GM18867 (cell line): ENCODE measurements at regions not wholly inside any gene's neighbourhood (a gene's known extent, or its start where the extent isn't known, plus 50 kb on each side); places are given as distances from the start of the nearest gene placed in this dataset.
A peak's percentile ranks its signal among the peaks of the same experiment; 100 is the strongest.
"Not testable (repeated sequence)": the region's sequence is repeated elsewhere in the genome, so short reads cannot be mapped to it uniquely, and the experiment has no call there.

Experiments
- ATAC-seq: cut with Tn5 transposase; IDR thresholded peaks from one replicate; pipeline ENCODE4 v1.9.1; 2021; ENCODE audit warnings: mild to moderate bottlenecking, moderate library complexity; ENCODE audit not compliant: unreplicated experiment

DNA sequence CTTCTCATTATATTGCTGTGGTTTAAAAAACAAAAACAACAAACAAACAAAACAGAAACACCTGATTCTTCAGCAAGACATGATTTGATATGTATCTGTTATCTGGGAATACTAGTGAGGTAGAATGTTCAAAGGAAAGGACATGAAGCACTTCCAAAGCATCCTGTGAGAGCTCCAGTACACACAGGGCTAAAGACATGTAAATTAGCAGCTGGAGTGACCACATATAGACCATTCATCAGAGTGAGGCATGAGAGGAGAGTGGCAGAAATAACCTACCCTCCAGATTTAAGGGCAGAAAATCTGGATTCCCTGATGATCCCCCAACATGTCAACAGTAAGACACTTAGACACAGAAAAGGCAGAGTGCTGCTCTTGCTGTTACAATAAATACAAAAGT, 260.5 kb upstream of the CHRM3 start:
- ATAC-seq: no peak

DNA sequence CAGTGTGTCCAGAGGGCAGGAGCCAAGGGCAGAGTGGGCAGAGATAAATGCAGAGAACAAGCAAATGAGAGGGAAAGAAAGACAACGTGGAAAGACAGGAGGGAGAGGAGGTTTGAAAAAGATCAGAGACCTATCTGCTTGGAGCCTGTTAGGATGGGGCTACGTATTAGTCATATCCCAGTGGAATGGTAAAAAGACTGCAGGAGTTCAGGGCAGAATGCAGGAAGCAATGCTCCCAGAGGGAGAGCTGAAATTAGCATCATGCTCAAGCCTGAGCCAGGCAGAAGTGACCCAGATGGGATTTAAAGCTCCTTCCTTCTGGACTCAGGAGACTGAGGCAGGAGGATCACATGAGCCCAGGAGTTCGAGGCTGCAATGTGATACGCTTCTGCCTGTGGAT, 261.3 kb upstream of the CHRM3 start:
- ATAC-seq: no peak

DNA sequence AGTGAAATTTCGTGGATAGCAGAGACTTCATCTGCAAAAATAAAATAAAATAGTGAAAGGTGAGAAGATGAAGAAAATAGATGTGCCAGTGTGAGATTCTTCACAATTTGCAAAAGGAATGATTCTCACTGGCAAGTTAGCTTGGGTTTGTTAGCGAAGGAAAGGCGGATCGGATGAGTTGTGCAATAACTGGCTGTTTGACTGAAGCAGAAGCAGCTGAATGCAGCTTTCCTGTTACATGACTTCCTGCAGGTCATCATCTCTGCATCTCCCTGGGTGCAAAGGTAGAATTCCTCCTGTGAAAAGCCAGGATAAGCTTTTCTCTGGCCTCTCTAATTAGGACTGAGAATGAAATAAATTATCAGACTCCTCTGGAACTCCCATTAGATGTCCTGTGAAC, 263.1 kb upstream of the CHRM3 start:
- ATAC-seq: no peak

DNA sequence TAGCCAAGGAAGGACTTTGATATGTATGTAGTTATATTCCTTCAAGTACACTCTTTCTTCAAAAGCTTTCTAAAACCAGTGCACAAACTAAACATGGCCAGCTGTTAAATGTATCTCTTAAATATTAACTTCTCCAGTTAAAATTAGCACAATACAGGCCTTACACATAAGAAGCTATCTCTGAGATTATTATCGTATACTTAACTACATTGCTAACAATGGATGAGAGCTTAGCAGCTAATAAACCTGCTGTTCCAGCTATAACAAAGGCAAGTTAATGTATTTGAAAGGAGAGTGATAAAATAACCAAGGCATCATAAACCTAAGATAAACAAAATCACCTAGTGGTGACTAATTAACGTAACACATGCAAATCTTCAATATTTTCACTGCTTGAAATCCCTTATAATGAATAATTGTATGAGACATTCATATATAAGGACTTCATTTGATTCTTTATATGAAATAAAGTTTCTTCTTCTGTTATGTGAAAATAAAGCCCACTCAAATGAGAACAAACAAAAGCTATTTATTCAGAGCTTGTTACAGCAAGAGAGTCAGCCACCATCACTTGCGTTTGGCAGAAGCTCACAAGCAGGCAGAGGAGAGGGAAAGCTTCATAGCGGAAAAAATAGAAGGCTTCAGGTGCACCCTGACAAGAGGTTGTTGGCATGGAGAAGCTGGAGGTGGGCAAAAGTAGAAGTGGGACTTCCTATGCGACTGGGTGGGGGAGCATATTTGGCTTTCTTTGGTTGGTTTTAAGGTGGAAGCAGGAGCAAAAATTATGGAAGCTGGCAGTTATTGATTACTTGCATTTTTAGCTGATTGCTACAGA, 274.1 kb upstream of the CHRM3 start:
- no peak for ATAC-seq

DNA sequence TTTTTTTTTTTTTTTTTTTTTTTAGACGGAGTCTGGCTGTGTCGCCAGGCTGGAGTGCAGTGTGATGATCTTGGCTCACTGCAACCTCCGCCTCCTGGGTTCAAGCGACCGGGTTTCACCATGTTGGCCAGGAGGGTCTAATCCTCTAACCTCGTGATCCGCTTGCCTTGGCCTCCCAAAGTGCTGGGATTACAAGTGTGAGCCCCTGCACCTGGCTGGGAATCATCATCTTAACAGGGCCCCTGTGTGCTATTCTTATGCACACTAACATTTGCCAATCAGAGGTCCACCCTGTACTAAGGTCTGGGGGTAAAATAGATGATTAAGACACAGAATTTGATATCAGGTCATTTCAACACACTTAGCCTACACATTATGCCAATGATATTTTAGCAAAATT, 278.7 kb upstream of the CHRM3 start:
- no peak for ATAC-seq

DNA sequence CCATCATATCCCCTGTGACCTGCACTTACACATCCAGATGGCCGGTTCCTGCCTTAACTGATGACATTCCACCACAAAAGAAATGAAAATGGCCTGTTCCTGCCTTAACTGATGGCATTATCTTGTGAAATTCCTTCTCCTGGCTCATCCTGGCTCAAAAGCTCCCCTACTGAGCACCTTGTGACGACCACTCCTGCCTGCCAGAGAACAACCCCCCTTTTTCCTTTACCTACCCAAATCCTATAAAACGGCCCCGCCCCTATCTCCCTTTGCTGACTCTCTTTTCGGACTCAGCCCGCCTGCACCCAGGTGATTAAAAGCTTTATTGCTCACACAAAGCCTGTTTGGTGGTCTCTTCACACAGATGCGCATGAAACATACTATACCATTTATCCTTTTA, 279.7 kb upstream of the CHRM3 start:
- not testable (repeated sequence) for ATAC-seq

DNA sequence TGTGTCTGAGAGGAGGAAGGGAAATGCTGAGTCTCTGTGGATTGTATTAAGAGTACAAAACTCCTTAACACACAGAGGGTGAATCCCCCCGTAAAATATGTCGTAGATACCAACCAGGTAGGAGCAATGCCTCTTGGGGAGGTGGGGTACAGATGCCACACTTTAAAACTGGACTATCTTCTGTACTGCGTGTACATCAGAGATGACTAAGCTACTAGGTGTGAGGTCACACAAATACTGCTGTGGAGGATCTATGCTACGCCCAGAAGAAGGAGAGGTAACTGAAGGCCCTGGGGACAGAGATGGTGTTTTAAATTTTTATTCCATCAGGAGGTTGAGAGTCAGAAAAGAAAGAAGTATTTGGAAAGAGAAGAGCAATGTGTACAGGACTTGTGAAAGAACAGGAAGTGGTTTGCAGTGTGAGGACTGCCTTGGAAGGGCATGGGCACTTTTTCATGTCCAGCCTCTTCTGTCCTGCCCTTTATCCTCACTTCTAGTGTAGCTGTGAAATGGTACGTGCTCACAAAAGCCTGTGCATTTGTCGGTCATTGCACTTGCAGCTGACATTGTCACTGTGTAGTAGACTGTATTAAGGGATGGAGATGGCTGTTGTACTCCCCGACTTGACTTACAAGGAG, 287.8 kb upstream of the CHRM3 start:
- ATAC-seq: no peak

DNA sequence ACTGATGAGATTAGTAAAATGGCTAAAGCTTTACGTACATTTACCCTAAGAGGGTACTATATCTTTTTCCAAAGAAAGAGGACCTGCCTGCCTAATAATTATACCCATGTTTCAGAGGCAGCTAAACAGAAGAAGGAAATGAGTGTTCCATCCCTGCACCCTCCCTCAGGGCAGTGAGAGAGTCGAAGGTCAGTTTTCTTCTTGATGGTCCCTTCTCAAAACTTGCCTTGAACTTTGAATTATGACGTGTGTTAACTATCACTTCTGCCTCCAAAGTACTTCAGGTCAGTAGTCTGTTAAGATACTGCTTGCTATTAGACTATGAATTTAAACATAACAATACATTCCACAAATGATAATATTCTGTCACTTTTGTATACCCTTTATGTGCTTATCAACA, 294.8 kb upstream of the CHRM3 start:
- ATAC-seq: no peak

DNA sequence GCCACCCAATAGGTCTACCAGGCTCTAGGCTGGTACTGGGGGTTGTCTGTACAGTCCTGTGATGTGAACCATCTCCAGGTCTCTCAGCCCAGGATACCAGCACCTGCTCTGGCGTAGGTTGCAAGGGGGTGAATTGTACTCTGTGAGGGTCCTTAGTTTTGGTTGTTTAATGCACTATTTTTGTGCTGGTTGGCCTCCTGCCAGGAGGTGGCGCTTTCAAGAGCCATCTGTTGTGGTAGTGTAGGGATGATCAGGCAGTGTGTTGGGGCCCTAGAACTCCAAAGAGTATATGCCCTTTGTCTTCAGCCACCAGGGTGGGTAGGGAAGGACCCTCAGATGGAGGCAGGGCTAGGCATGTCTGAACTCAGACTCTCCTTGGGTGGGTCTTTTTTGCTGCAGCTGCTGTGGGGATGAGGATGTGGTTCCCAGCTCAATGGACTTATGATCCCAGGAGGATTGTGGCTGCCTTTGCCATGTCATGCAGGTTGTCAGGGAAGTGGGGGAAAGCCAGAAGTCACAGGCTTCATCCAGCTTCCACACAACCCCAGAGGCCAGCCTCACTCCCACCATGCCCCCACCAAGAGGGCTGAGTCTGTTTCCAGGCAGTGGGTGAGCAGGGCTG, 301.8 kb upstream of the CHRM3 start:
- no peak for ATAC-seq

DNA sequence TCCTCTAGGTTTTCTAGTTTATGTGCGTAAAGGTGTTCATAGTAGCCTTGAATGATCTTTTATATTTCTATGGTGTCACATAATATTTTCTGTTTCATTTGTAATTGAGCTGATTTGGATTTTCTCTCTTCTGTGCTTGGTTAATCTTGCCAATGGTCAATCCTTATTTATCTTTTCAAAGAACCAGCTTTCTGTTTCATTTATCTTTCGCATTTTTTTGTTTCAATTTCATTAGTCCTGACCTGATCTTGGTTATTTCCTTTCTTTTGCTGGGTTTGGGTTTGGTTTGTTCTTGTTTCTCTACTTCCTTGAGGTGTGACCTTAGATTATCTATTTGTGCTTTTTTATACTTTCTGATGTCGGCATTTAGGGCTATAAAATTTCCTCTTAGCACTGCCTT, 304.4 kb upstream of the CHRM3 start:
- ATAC-seq: not testable (repeated sequence)

DNA sequence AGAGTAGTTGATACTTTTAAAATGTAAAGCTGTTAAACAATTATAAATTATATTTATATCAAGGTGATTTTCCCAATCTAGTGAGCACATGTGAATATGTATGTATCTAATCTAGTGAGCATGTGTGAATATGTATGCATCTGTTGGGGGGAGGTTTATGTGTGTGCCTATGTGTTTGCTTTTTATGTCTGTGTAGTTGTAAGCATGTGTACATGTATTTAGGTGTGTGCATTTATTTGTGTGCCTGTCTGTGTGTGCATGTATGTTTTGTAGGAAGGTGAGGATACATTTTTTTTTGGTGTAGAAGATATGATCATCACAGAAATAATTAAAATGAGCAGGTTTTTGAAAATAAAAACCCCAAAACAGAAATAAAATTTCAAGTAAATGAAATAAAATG, 318.9 kb upstream of the CHRM3 start:
- no peak for ATAC-seq

DNA sequence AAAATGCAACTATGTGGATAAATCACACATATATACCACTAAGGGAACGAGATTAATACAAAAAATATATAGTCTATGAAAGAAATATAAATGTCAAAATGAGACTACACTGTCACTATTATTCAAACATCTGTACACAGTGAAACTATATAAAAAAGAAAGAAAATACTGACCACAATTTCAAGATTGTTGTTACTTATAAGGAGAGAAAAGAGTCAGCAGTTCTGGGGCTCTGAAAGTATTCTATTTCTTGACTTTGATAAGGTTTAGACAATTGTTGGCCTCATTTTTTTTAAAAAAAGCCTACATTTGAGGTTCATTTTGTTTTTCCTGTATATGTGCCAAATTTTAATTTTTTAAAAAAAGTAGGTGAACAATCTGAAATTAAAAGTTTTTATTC, 319.3 kb upstream of the CHRM3 start:
- no peak for ATAC-seq

DNA sequence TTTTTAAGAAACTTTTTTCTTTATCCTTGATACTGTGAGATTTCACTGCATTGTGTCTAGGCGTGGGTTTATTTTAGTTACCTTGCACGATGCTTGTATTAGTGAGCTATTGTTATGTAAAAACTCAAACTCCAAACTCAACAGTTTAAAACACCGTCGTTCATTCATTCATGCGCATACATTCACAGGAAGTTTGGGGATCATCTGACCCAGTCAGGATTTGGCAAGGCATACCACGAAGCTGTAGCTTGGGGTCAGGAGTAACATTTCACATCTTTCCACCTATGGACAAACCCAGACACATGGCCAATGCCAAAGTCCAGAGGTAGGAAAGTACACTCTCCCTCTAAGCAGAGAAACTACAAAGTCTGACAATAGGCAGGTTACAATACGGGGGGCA, 324.6 kb upstream of the CHRM3 start:
- ATAC-seq: no peak

DNA sequence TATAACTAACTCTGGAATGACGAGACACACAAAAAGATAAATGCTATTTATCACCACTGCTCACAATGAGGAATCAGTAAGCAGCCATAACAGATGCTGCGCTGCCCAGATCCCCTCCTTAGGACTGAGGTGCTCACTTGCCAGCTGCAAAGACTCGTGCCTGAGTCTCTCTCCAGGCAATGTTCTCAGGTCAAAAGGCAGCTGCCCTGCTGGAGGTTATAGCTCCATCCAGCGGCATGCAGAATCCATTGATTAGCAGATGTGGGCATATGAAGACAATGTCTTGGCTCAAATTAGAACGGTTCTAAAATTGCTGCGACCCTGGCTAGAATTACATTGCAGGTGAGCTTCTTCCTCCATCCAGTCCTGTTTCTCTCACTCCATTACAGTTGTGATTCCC, 328.2 kb upstream of the CHRM3 start:
- ATAC-seq: no peak

DNA sequence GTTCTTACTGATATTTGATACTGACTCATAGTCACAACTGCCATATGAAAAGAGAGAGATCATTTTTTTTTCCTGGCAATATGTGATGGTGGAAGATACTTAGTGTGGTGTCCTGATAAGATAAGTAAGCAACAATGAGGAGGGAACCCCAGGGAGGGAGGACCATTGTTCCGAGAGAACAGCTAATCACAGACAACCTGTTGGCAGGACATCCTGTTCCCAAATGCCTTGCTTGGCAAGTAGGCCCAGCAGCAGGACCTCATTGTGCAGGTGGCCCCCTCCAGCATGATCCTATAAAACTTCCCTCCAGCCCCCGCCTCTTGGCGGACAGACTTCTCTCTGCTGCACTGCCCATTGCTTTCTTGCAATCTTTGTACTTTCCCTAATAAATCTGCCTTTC, 329.4 kb upstream of the CHRM3 start:
- no peak for ATAC-seq

DNA sequence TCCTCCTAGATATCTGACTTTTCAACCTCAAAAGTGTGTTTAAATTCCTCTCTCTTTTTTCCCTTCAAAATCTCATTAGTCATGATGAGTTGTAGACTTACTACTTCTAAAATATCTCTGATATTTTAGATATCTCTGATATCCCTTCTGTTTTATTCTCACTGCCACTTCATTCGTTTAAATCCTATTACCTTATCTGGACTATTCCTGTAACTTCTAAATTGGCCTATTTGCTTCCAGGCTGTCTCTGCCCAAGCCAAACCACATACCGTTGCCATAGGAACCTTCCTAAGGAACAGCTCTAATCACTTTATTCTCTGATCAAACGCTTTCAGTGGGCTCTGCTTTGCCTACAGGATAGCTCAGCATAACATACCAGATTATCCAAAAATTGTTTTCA, 333.1 kb upstream of the CHRM3 start:
- no peak for ATAC-seq

DNA sequence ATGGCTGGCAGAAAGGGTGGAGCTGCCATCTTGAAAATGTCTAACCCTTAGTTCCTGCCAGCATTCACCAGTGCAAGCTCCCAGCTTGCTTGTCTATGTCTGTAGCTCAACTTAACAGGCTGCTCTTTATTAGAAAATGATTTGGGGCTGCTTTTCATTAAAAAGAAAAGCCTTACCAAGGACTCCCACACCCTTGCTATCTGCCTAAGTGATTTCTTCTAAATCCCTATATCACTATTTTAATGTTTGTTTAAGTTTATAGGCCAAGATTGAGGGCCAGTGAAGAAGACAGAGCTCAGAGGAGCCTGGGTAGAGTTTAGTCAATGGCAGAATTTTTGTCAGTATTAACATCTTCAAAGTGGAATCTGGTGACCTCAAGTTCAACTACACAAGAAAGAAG, 336.8 kb upstream of the CHRM3 start:
- ATAC-seq: no peak

DNA sequence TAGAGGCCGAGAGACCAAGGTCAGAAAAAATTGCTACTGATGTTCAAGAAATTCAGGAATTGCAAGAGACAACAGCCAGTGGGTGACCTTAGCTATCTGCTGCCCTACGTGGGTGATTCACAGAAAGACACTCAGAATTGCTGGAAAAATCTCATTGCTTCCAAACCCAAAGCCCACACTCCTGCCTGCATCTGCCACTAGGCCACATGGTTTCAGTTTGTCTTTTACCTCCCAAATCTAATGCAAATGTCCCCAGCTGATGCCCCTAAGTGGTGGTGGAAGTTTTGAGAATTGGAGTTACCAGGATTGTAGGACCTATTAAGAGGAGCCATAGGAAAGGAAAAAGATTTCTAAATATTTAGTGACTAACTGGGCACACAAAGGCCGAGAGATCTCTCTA, 341.5 kb upstream of the CHRM3 start:
- no peak for ATAC-seq

DNA sequence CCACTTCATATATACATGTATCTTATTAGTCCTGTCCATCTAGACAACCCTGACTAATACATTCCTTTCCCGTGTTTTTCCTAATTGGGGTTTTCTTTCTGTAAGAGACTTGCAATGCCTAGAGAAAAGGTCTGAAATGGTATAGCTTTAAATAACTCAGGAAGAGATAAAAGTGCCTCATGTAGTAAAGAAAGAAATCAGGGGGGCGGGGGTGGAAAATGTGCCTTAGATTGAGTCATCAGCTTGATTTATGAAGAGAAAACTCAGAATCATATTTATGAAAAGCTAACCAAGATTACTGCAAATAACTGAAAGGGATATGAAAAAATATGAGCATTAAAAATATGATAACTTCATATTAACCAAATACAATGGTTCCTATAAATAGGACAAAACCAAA, 345.8 kb upstream of the CHRM3 start:
- no peak for ATAC-seq

DNA sequence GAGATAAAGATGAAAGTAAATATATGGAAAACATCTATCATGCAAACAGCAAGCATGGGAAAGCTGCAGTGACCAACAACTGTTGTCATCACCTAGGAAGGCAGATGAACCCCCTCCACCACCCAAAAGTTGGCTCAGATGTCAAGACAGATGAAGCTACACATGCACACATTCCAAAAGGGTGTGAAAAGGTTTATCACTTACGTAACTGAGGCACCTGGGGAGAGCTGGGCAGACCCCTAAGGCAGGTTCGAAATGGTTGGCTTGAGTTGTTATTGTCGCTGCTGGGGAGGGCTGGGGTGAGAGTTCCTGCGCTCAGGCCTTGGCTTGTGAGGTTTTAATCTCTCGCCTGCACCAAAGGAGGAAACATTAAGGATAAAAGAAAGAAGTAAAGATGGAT, 355.1 kb upstream of the CHRM3 start:
- ATAC-seq: no peak

DNA sequence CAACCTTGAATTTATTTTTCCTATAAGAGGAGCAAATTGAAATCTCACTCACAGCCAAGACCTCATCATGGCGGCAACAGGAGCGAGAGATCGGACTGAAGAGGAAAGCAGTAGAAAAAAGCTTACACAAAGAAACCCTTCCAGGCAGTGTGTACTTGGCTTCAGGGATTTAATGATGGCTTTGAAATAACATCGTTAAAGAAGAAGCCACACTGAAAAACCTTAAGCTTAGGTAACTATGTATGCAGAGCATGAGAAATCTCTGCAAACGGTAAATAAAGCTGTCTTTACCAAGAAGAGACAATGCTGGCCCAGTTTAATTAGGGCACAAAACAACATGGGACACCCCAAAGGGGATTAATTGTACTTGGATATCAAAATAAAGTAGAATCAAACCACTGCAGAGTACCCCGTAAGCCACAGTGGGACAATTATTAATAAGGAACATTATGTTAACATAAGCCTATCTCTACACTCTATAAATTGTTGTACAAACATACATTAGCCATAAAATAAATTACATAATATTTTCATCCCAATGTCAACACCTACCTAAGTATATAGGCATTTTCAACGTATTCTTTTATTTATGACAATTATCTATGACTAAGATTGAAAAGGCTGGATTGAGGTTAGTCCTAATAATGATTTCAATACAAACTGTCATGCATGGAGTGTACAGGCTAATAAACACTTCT, 360.2 kb upstream of the CHRM3 start:
- ATAC-seq: no peak

DNA sequence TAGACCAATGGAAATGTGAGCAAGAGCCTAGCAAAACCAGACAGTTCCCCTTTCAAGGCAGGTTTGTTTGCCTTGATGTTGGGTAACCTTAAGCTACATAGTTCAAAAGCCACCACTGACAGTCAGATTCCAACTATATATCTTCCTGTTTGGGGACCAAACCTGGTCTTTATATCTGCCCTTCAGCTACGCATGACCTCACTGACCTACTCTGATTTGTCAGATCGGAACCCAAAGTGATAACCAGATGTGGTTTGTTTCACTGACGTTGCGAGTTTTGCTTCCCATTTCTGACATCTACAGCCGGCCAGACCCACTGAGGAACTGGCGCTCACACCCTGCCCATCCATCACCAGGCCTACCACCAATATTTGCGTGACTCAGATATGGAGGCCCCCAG, 361.1 kb upstream of the CHRM3 start:
- ATAC-seq: peak; percentile 87
